MM.1S (cell line): ENCODE measurements at regions not wholly inside any gene's neighbourhood (a gene's known extent, or its start where the extent isn't known, plus 50 kb on each side); places are given as distances from the start of the nearest gene placed in this dataset.

Source experiments
- DNase-seq: peaks from one replicate; pipeline ENCODE4 v3.0.0-alpha.2; 2015
- H2AFZ ChIP-seq: fragments of 300-600 bp; sonication (generic); 2 replicates; pipeline ENCODE4 v1.6.0; 2016; ENCODE audit warnings: antibody characterized with exemption, low read length
- H3F3A ChIP-seq: fragments of 300-600 bp; sonication (generic); 2 replicates; pipeline ENCODE4 v1.6.1; 2016; ENCODE audit warnings: mild to moderate bottlenecking, antibody characterized with exemption, low read length, moderate library complexity, mixed read lengths; ENCODE audit not compliant: insufficient read depth
- H3K27ac ChIP-seq: fragments of 300-600 bp; sonication (generic); 2 replicates; pipeline ENCODE4 v1.5.1; 2016; ENCODE audit warnings: mild to moderate bottlenecking, low read length
- H3K27me3 ChIP-seq: fragments of 300-600 bp; sonication (generic); replicated peaks from 2 replicates; pipeline ENCODE4 v1.6.0; 2016; ENCODE audit warnings: low read length; ENCODE audit not compliant: insufficient read depth
- H3K36me3 ChIP-seq: fragments of 300-600 bp; sonication (generic); replicated peaks from 2 replicates; pipeline ENCODE4 v1.6.1; 2016; ENCODE audit warnings: mild to moderate bottlenecking, low read length, mixed read lengths; ENCODE audit not compliant: insufficient read depth
- H3K4me1 ChIP-seq: fragments of 300-600 bp; sonication (generic); 2 replicates; pipeline ENCODE4 v1.6.1; 2016; ENCODE audit warnings: low read length, mixed read lengths
- H3K4me2 ChIP-seq: fragments of 300-600 bp; sonication (generic); 2 replicates; pipeline ENCODE4 v1.6.0; 2016; ENCODE audit warnings: low read depth, low read length
- H3K4me3 ChIP-seq: fragments of 300-600 bp; sonication (generic); 2 replicates; pipeline ENCODE4 v1.5.1; 2016; ENCODE audit warnings: low read length, mixed read lengths
- H3K79me2 ChIP-seq: fragments of 300-600 bp; sonication (generic); 2 replicates; pipeline ENCODE4 v1.6.1; 2016; ENCODE audit warnings: mixed run types, low read length, mixed read lengths
- H3K9ac ChIP-seq: fragments of 300-600 bp; sonication (generic); 2 replicates; pipeline ENCODE4 v1.6.1; 2016; ENCODE audit warnings: low read length, mixed read lengths
- H3K9me2 ChIP-seq: fragments of 300-600 bp; sonication (generic); replicated peaks from 2 replicates; pipeline ENCODE4 v1.6.1; 2016; ENCODE audit warnings: mild to moderate bottlenecking, low read length, mixed read lengths; ENCODE audit not compliant: insufficient read depth
- H3K9me3 ChIP-seq: fragments of 300-600 bp; sonication (generic); replicated peaks from 2 replicates; pipeline ENCODE4 v1.6.1; 2016; ENCODE audit warnings: mild to moderate bottlenecking, low read length, mixed read lengths; ENCODE audit not compliant: insufficient read depth
- H4K20me1 ChIP-seq: fragments of 300-600 bp; sonication (generic); 2 replicates; pipeline ENCODE4 v1.6.1; 2016; ENCODE audit warnings: mild to moderate bottlenecking, low read length, moderate library complexity, mixed read lengths; ENCODE audit not compliant: insufficient read depth
- EZH2 ChIP-seq: fragments of 300-600 bp; sonication (generic); optimal IDR thresholded peaks from 2 replicates; pipeline ENCODE3; 2017; ENCODE audit warnings: low read depth, mild to moderate bottlenecking, antibody characterized with exemption, low read length, mixed read lengths
- EZH2phosphoT487 ChIP-seq: fragments of 300-600 bp; sonication (generic); IDR thresholded peaks from 2 replicates; pipeline ENCODE4 v1.6.1; 2018; ENCODE audit warnings: antibody characterized with exemption, low read length
- TF ChIP-seq, protein P1 (sequence below): fragments of 300-600 bp; sonication (generic); IDR thresholded peaks from 2 replicates; pipeline ENCODE4 v1.5.1; 2016; ENCODE audit warnings: antibody characterized with exemption, low read length, mixed read lengths

DNA sequence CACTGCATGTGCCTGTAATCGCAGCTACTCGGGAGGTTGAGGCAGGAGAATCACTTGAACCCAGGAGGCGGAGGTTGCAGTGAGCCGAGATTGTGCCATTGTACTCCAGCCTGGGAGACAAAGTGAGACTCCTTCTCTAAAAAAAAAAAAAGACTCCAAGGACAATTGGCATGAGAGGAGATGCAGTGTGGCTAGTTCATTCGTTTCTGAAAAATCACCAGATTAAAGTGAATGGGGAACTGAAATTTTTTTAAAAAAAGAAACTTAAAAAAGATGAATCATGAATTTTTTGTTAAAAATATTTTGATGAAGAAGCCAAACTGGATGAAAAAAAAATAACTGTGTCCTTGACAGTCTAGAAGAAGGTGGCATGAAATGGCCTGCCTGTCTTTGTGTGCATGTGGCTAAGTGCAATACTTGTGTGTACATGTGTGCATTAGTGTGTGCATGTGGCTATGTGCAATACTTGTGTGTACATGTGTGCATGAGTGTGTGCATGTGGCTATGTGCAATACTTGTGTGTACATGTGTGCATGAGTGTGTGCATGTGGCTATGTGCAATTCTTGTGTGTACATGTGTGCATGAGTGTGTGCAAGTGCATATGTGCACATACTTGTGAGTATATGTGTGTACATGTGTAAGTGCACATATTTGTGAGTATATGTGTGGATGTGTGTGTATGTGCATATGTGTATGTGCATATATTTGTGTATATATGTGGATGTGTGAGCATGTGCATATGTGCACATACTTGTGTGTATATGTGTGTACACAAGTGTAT, 391.7 kb upstream of the KLF6 start:
- no peak overlapping the region for H3K4me2 ChIP-seq
- H3K79me2 ChIP-seq, result no peaks in the 10 kb centered on the region
- H3K9ac ChIP-seq, result no peak overlapping the region
- DNase-seq, result no peak
- H3K36me3 ChIP-seq, result no peaks in the 10 kb centered on the region
- H2AFZ ChIP-seq, result no peak overlapping the region; the same call in 1 of the 2 replicates
- no peaks in the 10 kb centered on the region for H4K20me1 ChIP-seq
- peaks cover 24% of the 10 kb centered on the region for H3K4me1 ChIP-seq
- no peaks in the 10 kb centered on the region for H3K9me2 ChIP-seq
- TF ChIP-seq, protein P1, sequence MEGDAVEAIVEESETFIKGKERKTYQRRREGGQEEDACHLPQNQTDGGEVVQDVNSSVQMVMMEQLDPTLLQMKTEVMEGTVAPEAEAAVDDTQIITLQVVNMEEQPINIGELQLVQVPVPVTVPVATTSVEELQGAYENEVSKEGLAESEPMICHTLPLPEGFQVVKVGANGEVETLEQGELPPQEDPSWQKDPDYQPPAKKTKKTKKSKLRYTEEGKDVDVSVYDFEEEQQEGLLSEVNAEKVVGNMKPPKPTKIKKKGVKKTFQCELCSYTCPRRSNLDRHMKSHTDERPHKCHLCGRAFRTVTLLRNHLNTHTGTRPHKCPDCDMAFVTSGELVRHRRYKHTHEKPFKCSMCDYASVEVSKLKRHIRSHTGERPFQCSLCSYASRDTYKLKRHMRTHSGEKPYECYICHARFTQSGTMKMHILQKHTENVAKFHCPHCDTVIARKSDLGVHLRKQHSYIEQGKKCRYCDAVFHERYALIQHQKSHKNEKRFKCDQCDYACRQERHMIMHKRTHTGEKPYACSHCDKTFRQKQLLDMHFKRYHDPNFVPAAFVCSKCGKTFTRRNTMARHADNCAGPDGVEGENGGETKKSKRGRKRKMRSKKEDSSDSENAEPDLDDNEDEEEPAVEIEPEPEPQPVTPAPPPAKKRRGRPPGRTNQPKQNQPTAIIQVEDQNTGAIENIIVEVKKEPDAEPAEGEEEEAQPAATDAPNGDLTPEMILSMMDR, result no peak
- TF ChIP-seq EZH2phosphoT487, result no peak
- no peak for TF ChIP-seq EZH2
- peak overlapping the region; percentile 16; the same call in 1 of the 2 replicates for H3K27ac ChIP-seq
- no peaks in the 10 kb centered on the region for H3K9me3 ChIP-seq
- H3K4me3 ChIP-seq, result no peak overlapping the region
- H3F3A ChIP-seq, result no peaks in the 10 kb centered on the region
- H3K27me3 ChIP-seq, result no peaks in the 10 kb centered on the region

- Histone ChIP-seq H3K9ac (no peak overlapping the region), H3K27ac (no peak overlapping the region), H3K4me1 (peaks cover 20% of the 10 kb centered on the region), H4K20me1 (no peaks in the 10 kb centered on the region), H2AFZ (no peak overlapping the region), H3K36me3 (no peaks in the 10 kb centered on the region), H3K4me3 (no peak overlapping the region), H3K79me2 (no peaks in the 10 kb centered on the region), H3F3A (no peaks in the 10 kb centered on the region), H3K9me2 (no peaks in the 10 kb centered on the region), H3K9me3 (no peaks in the 10 kb centered on the region), H3K4me2 (no peak overlapping the region), H3K27me3 (no peaks in the 10 kb centered on the region)
- no peak for DNase-seq
- no peak for TF ChIP-seq EZH2
- TF ChIP-seq, protein P1, result no peak
- TF ChIP-seq EZH2phosphoT487, result no peak
Measured at GRCh38 chr10:4174197-4174596, 389.2 kb upstream of the KLF6 start.

DNA sequence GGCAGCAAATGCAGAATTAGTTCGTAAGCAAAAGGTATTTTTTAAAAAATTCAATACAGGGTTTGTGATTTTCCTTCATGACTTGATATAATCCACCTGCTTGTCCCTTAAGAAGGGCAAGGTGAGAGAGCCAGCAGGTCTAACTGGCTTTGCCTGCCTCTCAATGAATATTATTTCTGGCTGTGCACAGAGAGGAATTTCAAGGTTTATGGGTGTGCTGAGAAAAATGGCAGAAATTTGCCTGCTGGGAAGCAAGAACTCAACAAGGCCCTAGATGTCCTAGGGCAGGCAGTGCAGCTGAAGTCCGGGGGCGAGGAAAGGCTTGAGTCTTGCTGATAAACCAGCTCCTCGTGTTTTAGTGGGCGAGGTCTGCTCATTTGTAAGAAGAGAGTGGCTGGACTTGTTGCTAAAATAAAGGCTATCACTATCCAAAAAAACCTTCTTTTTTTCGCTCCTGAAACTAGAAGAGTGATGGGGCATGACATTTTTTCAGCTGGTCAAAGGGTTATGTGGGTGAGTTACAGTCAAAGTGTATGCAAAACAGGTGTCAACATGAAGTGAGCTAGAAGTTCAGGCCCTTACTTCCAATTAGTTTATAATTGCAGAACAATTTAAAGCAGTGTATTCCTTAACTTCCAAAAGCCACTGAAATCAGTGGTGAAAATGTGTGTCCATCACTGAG, 385.8 kb upstream of the KLF6 start:
- DNase-seq, result no peak
- peaks cover 7% of the 10 kb centered on the region for H3K4me1 ChIP-seq
- H3K9me2 ChIP-seq, result no peaks in the 10 kb centered on the region
- no peaks in the 10 kb centered on the region for H3K79me2 ChIP-seq
- no peaks in the 10 kb centered on the region for H4K20me1 ChIP-seq
- no peaks in the 10 kb centered on the region for H3K36me3 ChIP-seq
- no peaks in the 10 kb centered on the region for H3K9me3 ChIP-seq
- no peak overlapping the region for H2AFZ ChIP-seq
- H3F3A ChIP-seq, result no peaks in the 10 kb centered on the region
- no peaks in the 10 kb centered on the region for H3K27me3 ChIP-seq
- H3K4me2 ChIP-seq, result no peak overlapping the region
- H3K4me3 ChIP-seq, result no peak overlapping the region
- H3K27ac ChIP-seq, result no peak overlapping the region
- no peak for TF ChIP-seq EZH2
- no peak for TF ChIP-seq EZH2phosphoT487
- TF ChIP-seq, protein P1, result no peak
- H3K9ac ChIP-seq, result no peak overlapping the region
